Embryonic facial prominence (tissue), 1 donor: ENCODE measurements at regions not wholly inside any gene's neighbourhood (a gene's known extent, or its start where the extent isn't known, plus 50 kb on each side); places are given as distances from the start of the nearest gene placed in this dataset.
"Not testable (repeated sequence)": the region's sequence is repeated elsewhere in the genome, so short reads cannot be mapped to it uniquely, and the experiment has no call there.

Source experiments
- DNase-seq: peaks from one replicate; pipeline ENCODE4 v3.0.0-alpha.2; 2016; ENCODE audit errors: extremely low spot score

- no peak for DNase-seq
Measured at GRCh38 chr5:92329759-92330158, 946.6 kb upstream of the ARRDC3 start.

- DNase-seq = no peak
Measured at GRCh38 chr5:92328584-92329259, 945.6 kb upstream of the ARRDC3 start.

- no peak for DNase-seq
Measured at GRCh38 chr5:92320446-92320845, 937.3 kb upstream of the ARRDC3 start.

- no peak for DNase-seq
Measured at GRCh38 chr5:92313385-92313784, 930.3 kb upstream of the ARRDC3 start.

- DNase-seq = no peak
Measured at GRCh38 chr5:92309336-92309991, 926.3 kb upstream of the ARRDC3 start.

GRCh38 chr5:92308679-92309078, 925.6 kb upstream of the ARRDC3 start:
- DNase-seq = no peak

GRCh38 chr5:92302356-92302755, 919.2 kb upstream of the ARRDC3 start:
- DNase-seq = not testable (repeated sequence)

GRCh38 chr5:92283521-92283920, 900.4 kb upstream of the ARRDC3 start:
- DNase-seq = no peak

- not testable (repeated sequence) for DNase-seq
Measured at GRCh38 chr5:92271750-92272149, 888.6 kb upstream of the ARRDC3 start.

GRCh38 chr5:92268343-92268742, 885.2 kb upstream of the ARRDC3 start:
- DNase-seq = no peak

- DNase-seq = no peak
Measured at GRCh38 chr5:92267830-92268229, 884.7 kb upstream of the ARRDC3 start.

GRCh38 chr5:92265804-92266203, 882.7 kb upstream of the ARRDC3 start:
- no peak for DNase-seq

GRCh38 chr5:92255605-92256004, 872.5 kb upstream of the ARRDC3 start:
- not testable (repeated sequence) for DNase-seq

GRCh38 chr5:92248518-92248917, 865.4 kb upstream of the ARRDC3 start:
- no peak for DNase-seq

- DNase-seq = no peak
Measured at GRCh38 chr5:92242170-92242569, 859.1 kb upstream of the ARRDC3 start.

GRCh38 chr5:92237896-92238295, 854.8 kb upstream of the ARRDC3 start:
- DNase-seq = no peak

- no peak for DNase-seq
Measured at GRCh38 chr5:92222449-92222848, 839.3 kb upstream of the ARRDC3 start.

- not testable (repeated sequence) for DNase-seq
Measured at GRCh38 chr5:92216852-92217251, 833.7 kb upstream of the ARRDC3 start.

- DNase-seq = no peak
Measured at GRCh38 chr5:92215116-92215515, 832.0 kb upstream of the ARRDC3 start.

- no peak for DNase-seq
Measured at GRCh38 chr5:92208265-92208664, 825.1 kb upstream of the ARRDC3 start.

- DNase-seq = no peak
Measured at GRCh38 chr5:92207151-92207550, 824.0 kb upstream of the ARRDC3 start.

- no peak for DNase-seq
Measured at GRCh38 chr5:92206681-92207080, 823.6 kb upstream of the ARRDC3 start.

- DNase-seq = not testable (repeated sequence)
Measured at GRCh38 chr5:92199035-92199434, 815.9 kb upstream of the ARRDC3 start.

GRCh38 chr5:92181656-92182055, 798.5 kb upstream of the ARRDC3 start:
- no peak for DNase-seq
